DOHH2 (cell line): ENCODE measurements at regions not wholly inside any gene's neighbourhood (a gene's known extent, or its start where the extent isn't known, plus 50 kb on each side); places are given as distances from the start of the nearest gene placed in this dataset.

ENCODE experiments used
- CTCF ChIP-seq: fragments of 200-600 bp; sonication (generic); IDR thresholded peaks from one replicate; pipeline ENCODE4 v1.5.1; 2014; ENCODE audit warnings: antibody characterized with exemption, mild to moderate bottlenecking, low read depth, low read length; ENCODE audit not compliant: poor library complexity, severe bottlenecking
- EZH2phosphoT487 ChIP-seq: fragments of 200-600 bp; sonication (generic); IDR thresholded peaks from 2 replicates; pipeline ENCODE4 v1.6.1; 2017; ENCODE audit warnings: borderline replicate concordance, mild to moderate bottlenecking, antibody characterized with exemption, low read length, moderate library complexity, mixed read lengths

- TF ChIP-seq CTCF (no peak), EZH2phosphoT487 (no peak)
Observed at GRCh38 chr3:161575901-161576300, 79.3 kb downstream of the OTOL1 start.
